WTC11 (cell line): ENCODE measurements at regions not wholly inside any gene's neighbourhood (a gene's known extent, or its start where the extent isn't known, plus 50 kb on each side); places are given as distances from the start of the nearest gene placed in this dataset.

Experiments used
- ATAC-seq: fragments of 200-7000 bp; cut with Tn5 transposase; 2 replicates; pipeline ENCODE4 v1.10.0; 2021; ENCODE audit warnings: mild to moderate bottlenecking, moderate library complexity
- CTCF ChIA-PET: fragments of 300-600 bp; sonication (Branson Sonifier 250); formaldehyde crosslinking; loops from one replicate; lab custom pipeline; 2021; ENCODE audit warnings: antibody characterized with exemption; lab: Charles Lee
- POLR2A ChIA-PET: fragments of 350-600 bp; sonication (Branson Sonifier 250); formaldehyde crosslinking; loops from one replicate; lab custom pipeline; 2021; ENCODE audit warnings: antibody characterized with exemption; lab: Charles Lee
- DNase-seq: peaks from one replicate; pipeline ENCODE4 v3.0.0; 2021; ENCODE audit warnings: low spot score
- H3K27ac Mint-ChIP-seq: 2 replicates; pipeline ENCODE4 v1.8.0; 2021; ENCODE audit warnings: mixed read lengths
- H3K27me3 Mint-ChIP-seq: 2 replicates; pipeline ENCODE4 v1.8.0; 2021; ENCODE audit warnings: low read depth, mild to moderate bottlenecking, moderate library complexity, mixed read lengths
- H3K36me3 Mint-ChIP-seq: 2 replicates; pipeline ENCODE4 v1.8.0; 2021; ENCODE audit warnings: mixed read lengths
- H3K4me1 Mint-ChIP-seq: 2 replicates; pipeline ENCODE4 v1.8.0; 2022; ENCODE audit warnings: mixed read lengths
- H3K4me3 Mint-ChIP-seq: 2 replicates; pipeline ENCODE4 v1.8.0; 2021; ENCODE audit warnings: mild to moderate bottlenecking, moderate library complexity, mixed read lengths
- H3K9me3 Mint-ChIP-seq: 2 replicates; pipeline ENCODE4 v1.8.0; 2021; ENCODE audit warnings: mixed read lengths
- CBFB ChIP-seq: sonication (generic); formaldehyde crosslinking; IDR thresholded peaks from 2 replicates; pipeline ENCODE4 v1.8.1; 2022; ENCODE audit warnings: mild to moderate bottlenecking, low read depth, missing genetic modification reagents
- ELF4 ChIP-seq: sonication (generic); formaldehyde crosslinking; IDR thresholded peaks from 2 replicates; pipeline ENCODE4 v1.8.1; 2022; ENCODE audit warnings: low read depth, mild to moderate bottlenecking, moderate library complexity, missing genetic modification reagents
- EMX1 ChIP-seq: fragments of 250-450 bp; sonication (Bioruptor Pico); IDR thresholded peaks from 2 replicates; pipeline ENCODE4 v1.8.0; 2021; ENCODE audit warnings: mild to moderate bottlenecking
- ESRRA ChIP-seq: sonication (generic); formaldehyde crosslinking; IDR thresholded peaks from 2 replicates; pipeline ENCODE4 v1.8.1; 2022; ENCODE audit warnings: mild to moderate bottlenecking, missing genetic modification reagents, borderline replicate concordance
- ETV6 ChIP-seq: sonication (generic); formaldehyde crosslinking; IDR thresholded peaks from 2 replicates; pipeline ENCODE4 v1.8.1; 2022; ENCODE audit warnings: mild to moderate bottlenecking, missing genetic modification reagents
- FOXP1 ChIP-seq: sonication (generic); formaldehyde crosslinking; IDR thresholded peaks from 2 replicates; pipeline ENCODE4 v1.8.0; 2022; ENCODE audit warnings: missing genetic modification reagents, mild to moderate bottlenecking, moderate library complexity, borderline replicate concordance
- GTF2I ChIP-seq: fragments of 250-450 bp; sonication (Bioruptor Pico); conservative IDR thresholded peaks from 2 replicates; pipeline ENCODE4 v1.4.0; 2021; ENCODE audit warnings: mild to moderate bottlenecking
- IRF2 ChIP-seq: sonication (generic); formaldehyde crosslinking; IDR thresholded peaks from 2 replicates; pipeline ENCODE4 v1.8.0; 2022; ENCODE audit warnings: low read depth, missing genetic modification reagents, borderline replicate concordance
- KAT7 ChIP-seq: sonication (generic); formaldehyde crosslinking; IDR thresholded peaks from 2 replicates; pipeline ENCODE4 v1.8.1; 2023; ENCODE audit warnings: missing genetic modification reagents, mild to moderate bottlenecking, borderline replicate concordance
- MXD4 ChIP-seq: fragments of 250-450 bp; sonication (Bioruptor Pico); IDR thresholded peaks from 2 replicates; pipeline ENCODE4 v1.8.0; 2021; ENCODE audit warnings: mild to moderate bottlenecking, moderate library complexity, borderline replicate concordance
- MYBL2 ChIP-seq: sonication (generic); formaldehyde crosslinking; IDR thresholded peaks from 2 replicates; pipeline ENCODE4 v1.8.1; 2023; ENCODE audit warnings: mild to moderate bottlenecking, moderate library complexity, missing genetic modification reagents
- NR2C2 ChIP-seq: sonication (generic); formaldehyde crosslinking; IDR thresholded peaks from 2 replicates; pipeline ENCODE4 v1.8.0; 2022; ENCODE audit warnings: mild to moderate bottlenecking, missing genetic modification reagents
- RELA ChIP-seq: sonication (generic); formaldehyde crosslinking; IDR thresholded peaks from 2 replicates; pipeline ENCODE4 v1.8.1; 2022; ENCODE audit warnings: missing genetic modification reagents, mild to moderate bottlenecking, borderline replicate concordance
- SOX15 ChIP-seq: fragments of 250-450 bp; sonication (Bioruptor Pico); IDR thresholded peaks from 2 replicates; pipeline ENCODE4 v1.9.0; 2021; ENCODE audit warnings: mild to moderate bottlenecking
- SP1 ChIP-seq: sonication (generic); formaldehyde crosslinking; conservative IDR thresholded peaks from 2 replicates; pipeline ENCODE4 v1.8.1; 2022; ENCODE audit warnings: missing genetic modification reagents
- TCF7 ChIP-seq: sonication (generic); formaldehyde crosslinking; IDR thresholded peaks from 2 replicates; pipeline ENCODE4 v1.8.0; 2022; ENCODE audit warnings: mild to moderate bottlenecking, low read depth, missing genetic modification reagents, moderate library complexity
- TEAD1 ChIP-seq: sonication (generic); formaldehyde crosslinking; IDR thresholded peaks from 2 replicates; pipeline ENCODE4 v1.8.0; 2022; ENCODE audit warnings: mild to moderate bottlenecking, missing genetic modification reagents
- ZNF219 ChIP-seq: sonication (generic); formaldehyde crosslinking; IDR thresholded peaks from 2 replicates; pipeline ENCODE4 v1.8.0; 2023; ENCODE audit warnings: missing genetic modification reagents, mild to moderate bottlenecking, borderline replicate concordance
- ZNF232 ChIP-seq: sonication (generic); formaldehyde crosslinking; IDR thresholded peaks from 2 replicates; pipeline ENCODE4 v1.8.0; 2022; ENCODE audit warnings: mild to moderate bottlenecking, missing genetic modification reagents
- ZNF263 ChIP-seq: sonication (generic); formaldehyde crosslinking; IDR thresholded peaks from 2 replicates; pipeline ENCODE4 v1.8.1; 2022; ENCODE audit warnings: low read depth, mild to moderate bottlenecking, moderate library complexity, missing genetic modification reagents
- ZNF396 ChIP-seq: fragments of 250-450 bp; sonication (Bioruptor Pico); IDR thresholded peaks from 2 replicates; pipeline ENCODE4 v1.8.0; 2021; ENCODE audit warnings: mild to moderate bottlenecking, moderate library complexity, borderline replicate concordance
- ZNF416 ChIP-seq: fragments of 250-450 bp; sonication (Bioruptor Pico); IDR thresholded peaks from 2 replicates; pipeline ENCODE4 v1.9.0; 2021; ENCODE audit warnings: mild to moderate bottlenecking, inconsistent platforms
- ZNF671 ChIP-seq: fragments of 250-450 bp; sonication (Bioruptor Pico); IDR thresholded peaks from 2 replicates; pipeline ENCODE4 v1.8.0; 2021; ENCODE audit warnings: mild to moderate bottlenecking
- TF ChIP-seq, protein P1 (sequence below): sonication (generic); formaldehyde crosslinking; IDR thresholded peaks from 2 replicates; pipeline ENCODE4 v1.8.1; 2022; ENCODE audit warnings: mild to moderate bottlenecking, moderate library complexity, missing genetic modification reagents
- TF ChIP-seq, protein P2 (sequence below): sonication (generic); formaldehyde crosslinking; IDR thresholded peaks from 2 replicates; pipeline ENCODE4 v1.8.1; 2022; ENCODE audit warnings: low read depth, missing genetic modification reagents, borderline replicate concordance
- TF ChIP-seq, protein P3 (sequence below): sonication (generic); formaldehyde crosslinking; IDR thresholded peaks from 2 replicates; pipeline ENCODE4 v1.8.1; 2023; ENCODE audit warnings: mild to moderate bottlenecking, missing genetic modification reagents
- TF ChIP-seq, protein P4 (sequence below): sonication (generic); formaldehyde crosslinking; IDR thresholded peaks from 2 replicates; pipeline ENCODE4 v1.8.1; 2023; ENCODE audit warnings: mild to moderate bottlenecking, missing genetic modification reagents, moderate library complexity
- TF ChIP-seq, protein P5 (sequence below): sonication (generic); formaldehyde crosslinking; conservative IDR thresholded peaks from 2 replicates; pipeline ENCODE4 v1.8.1; 2022; ENCODE audit warnings: mild to moderate bottlenecking, missing genetic modification reagents
- TF ChIP-seq, protein P6 (sequence below): sonication (generic); formaldehyde crosslinking; IDR thresholded peaks from 2 replicates; pipeline ENCODE4 v1.8.1; 2022; ENCODE audit warnings: missing genetic modification reagents, borderline replicate concordance

DNA sequence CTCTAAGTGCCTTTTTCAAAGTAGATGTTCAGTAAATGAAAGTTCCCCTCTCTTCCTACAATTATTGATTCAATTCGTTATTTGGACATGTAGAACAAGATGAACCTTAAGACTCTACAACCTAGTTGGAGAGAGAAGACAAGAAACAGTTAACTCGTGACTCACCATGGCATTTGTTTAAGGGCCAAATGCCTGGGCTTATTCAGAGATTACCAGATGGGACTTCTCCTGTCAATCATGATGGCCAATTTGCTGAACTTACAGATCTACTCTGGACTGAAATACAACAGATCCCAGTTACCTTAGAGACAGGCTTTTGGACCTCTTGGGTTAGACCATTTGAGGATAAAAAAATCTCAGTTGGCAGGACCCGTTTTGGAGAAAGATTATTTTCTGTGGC lies 93.5 kb downstream of the C1orf94 start:
- Mint-ChIP-seq H3K36me3 (no peaks in the 10 kb centered on the region), H3K4me1 (peaks cover 14% of the 10 kb centered on the region), H3K9me3 (no peaks in the 10 kb centered on the region), H3K27ac (no peak overlapping the region), H3K4me3 (no peak overlapping the region), H3K27me3 (peaks cover 30% of the 10 kb centered on the region)
- TF ChIP-seq ZNF416 (CRISPR knock-in tag) (no peak), TEAD1 (CRISPR knock-in tag) (no peak), ZNF232 (CRISPR knock-in tag) (no peak), ZNF263 (CRISPR knock-in tag) (no peak), GTF2I (no peak), TCF7 (CRISPR knock-in tag) (no peak), ZNF671 (CRISPR knock-in tag) (no peak), KAT7 (CRISPR knock-in tag) (no peak), SOX15 (CRISPR knock-in tag) (no peak), ZNF396 (no peak), MYBL2 (no peak), ZNF219 (CRISPR knock-in tag) (no peak)
- TF ChIP-seq, protein P1, sequence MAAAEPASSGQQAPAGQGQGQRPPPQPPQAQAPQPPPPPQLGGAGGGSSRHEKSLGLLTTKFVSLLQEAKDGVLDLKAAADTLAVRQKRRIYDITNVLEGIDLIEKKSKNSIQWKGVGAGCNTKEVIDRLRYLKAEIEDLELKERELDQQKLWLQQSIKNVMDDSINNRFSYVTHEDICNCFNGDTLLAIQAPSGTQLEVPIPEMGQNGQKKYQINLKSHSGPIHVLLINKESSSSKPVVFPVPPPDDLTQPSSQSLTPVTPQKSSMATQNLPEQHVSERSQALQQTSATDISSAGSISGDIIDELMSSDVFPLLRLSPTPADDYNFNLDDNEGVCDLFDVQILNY (CRISPR knock-in tag) = no peak
- TF ChIP-seq, protein P2, sequence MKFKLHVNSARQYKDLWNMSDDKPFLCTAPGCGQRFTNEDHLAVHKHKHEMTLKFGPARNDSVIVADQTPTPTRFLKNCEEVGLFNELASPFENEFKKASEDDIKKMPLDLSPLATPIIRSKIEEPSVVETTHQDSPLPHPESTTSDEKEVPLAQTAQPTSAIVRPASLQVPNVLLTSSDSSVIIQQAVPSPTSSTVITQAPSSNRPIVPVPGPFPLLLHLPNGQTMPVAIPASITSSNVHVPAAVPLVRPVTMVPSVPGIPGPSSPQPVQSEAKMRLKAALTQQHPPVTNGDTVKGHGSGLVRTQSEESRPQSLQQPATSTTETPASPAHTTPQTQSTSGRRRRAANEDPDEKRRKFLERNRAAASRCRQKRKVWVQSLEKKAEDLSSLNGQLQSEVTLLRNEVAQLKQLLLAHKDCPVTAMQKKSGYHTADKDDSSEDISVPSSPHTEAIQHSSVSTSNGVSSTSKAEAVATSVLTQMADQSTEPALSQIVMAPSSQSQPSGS (CRISPR knock-in tag) = no peak
- TF ChIP-seq, protein P3, sequence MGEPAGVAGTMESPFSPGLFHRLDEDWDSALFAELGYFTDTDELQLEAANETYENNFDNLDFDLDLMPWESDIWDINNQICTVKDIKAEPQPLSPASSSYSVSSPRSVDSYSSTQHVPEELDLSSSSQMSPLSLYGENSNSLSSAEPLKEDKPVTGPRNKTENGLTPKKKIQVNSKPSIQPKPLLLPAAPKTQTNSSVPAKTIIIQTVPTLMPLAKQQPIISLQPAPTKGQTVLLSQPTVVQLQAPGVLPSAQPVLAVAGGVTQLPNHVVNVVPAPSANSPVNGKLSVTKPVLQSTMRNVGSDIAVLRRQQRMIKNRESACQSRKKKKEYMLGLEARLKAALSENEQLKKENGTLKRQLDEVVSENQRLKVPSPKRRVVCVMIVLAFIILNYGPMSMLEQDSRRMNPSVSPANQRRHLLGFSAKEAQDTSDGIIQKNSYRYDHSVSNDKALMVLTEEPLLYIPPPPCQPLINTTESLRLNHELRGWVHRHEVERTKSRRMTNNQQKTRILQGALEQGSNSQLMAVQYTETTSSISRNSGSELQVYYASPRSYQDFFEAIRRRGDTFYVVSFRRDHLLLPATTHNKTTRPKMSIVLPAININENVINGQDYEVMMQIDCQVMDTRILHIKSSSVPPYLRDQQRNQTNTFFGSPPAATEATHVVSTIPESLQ (CRISPR knock-in tag) = no peak
- no peak for DNase-seq
- ChIA-PET POLR2A (no interaction called here), CTCF (no interaction called here)
- ATAC-seq = no peak

DNA sequence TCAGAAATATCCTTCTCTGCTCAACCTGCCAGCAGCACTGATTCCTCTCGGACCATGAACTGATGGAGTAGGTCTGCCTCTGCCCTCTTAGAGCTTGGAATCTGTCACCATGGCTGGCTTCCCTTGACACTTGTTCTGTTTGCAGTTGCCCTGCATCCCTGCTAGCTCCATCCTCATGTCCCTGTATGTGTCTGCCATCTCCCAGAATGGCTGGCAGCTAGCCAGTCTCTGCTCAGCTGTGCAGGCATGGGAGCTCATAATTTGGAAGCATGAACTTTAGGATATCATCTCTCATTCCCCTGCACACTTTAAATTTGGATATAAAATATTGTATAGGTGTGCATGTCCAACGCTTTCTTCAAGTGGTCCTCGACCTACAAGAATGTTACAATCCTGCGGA lies 95.4 kb downstream of the C1orf94 start:
- Mint-ChIP-seq H3K4me3 (no peak overlapping the region), H3K4me1 (no peaks in the 10 kb centered on the region), H3K27me3 (peaks cover 24% of the 10 kb centered on the region), H3K27ac (no peak overlapping the region), H3K9me3 (no peaks in the 10 kb centered on the region), H3K36me3 (no peaks in the 10 kb centered on the region)
- ATAC-seq = no peak
- DNase-seq = no peak
- POLR2A ChIA-PET = no interaction called here
- CTCF ChIA-PET = no interaction called here
- TF ChIP-seq ESRRA (CRISPR knock-in tag) (no peak), MXD4 (no peak), ZNF671 (CRISPR knock-in tag) (no peak), ELF4 (CRISPR knock-in tag) (no peak), RELA (no peak), FOXP1 (CRISPR knock-in tag) (no peak), ETV6 (CRISPR knock-in tag) (no peak), CBFB (CRISPR knock-in tag) (no peak), NR2C2 (no peak), ZNF396 (no peak), EMX1 (CRISPR knock-in tag) (no peak), SP1 (no peak), KAT7 (CRISPR knock-in tag) (no peak), IRF2 (CRISPR knock-in tag) (no peak)
- TF ChIP-seq, protein P4, sequence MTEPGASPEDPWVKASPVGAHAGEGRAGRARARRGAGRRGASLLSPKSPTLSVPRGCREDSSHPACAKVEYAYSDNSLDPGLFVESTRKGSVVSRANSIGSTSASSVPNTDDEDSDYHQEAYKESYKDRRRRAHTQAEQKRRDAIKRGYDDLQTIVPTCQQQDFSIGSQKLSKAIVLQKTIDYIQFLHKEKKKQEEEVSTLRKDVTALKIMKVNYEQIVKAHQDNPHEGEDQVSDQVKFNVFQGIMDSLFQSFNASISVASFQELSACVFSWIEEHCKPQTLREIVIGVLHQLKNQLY (CRISPR knock-in tag) = no peak
- TF ChIP-seq, protein P5, sequence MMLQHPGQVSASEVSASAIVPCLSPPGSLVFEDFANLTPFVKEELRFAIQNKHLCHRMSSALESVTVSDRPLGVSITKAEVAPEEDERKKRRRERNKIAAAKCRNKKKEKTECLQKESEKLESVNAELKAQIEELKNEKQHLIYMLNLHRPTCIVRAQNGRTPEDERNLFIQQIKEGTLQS (CRISPR knock-in tag) = no peak
- TF ChIP-seq, protein P2 (CRISPR knock-in tag) = no peak
- TF ChIP-seq, protein P6, sequence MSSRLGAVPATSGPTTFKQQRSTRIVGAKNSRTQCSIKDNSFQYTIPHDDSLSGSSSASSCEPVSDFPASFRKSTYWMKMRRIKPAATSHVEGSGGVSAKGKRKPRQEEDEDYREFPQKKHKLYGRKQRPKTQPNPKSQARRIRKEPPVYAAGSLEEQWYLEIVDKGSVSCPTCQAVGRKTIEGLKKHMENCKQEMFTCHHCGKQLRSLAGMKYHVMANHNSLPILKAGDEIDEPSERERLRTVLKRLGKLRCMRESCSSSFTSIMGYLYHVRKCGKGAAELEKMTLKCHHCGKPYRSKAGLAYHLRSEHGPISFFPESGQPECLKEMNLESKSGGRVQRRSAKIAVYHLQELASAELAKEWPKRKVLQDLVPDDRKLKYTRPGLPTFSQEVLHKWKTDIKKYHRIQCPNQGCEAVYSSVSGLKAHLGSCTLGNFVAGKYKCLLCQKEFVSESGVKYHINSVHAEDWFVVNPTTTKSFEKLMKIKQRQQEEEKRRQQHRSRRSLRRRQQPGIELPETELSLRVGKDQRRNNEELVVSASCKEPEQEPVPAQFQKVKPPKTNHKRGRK (CRISPR knock-in tag) = no peak
